Astrocyte of the spinal cord (primary cell): ENCODE measurements at regions not wholly inside any gene's neighbourhood (a gene's known extent, or its start where the extent isn't known, plus 50 kb on each side); places are given as distances from the start of the nearest gene placed in this dataset.

Experiments
- DNase-seq: peaks from one replicate; pipeline ENCODE4 v3.0.0; 2011; ENCODE audit warnings: low read depth, low spot score
- H3K4me3 ChIP-seq: 2 replicates; pipeline ENCODE4 v1.5.1; 2011; ENCODE audit warnings: low read depth, mild to moderate bottlenecking, low read length, moderate library complexity
- in situ Hi-C: cut with HindIII; loops from 2 replicates; pipeline ENCODE4 v1.10.0; 2017; ENCODE audit warnings: low sequenced_read_pairs
- TF ChIP-seq, protein P1 (sequence below): IDR thresholded peaks from 2 replicates; pipeline ENCODE4 v1.5.1; 2012; ENCODE audit warnings: low read depth, mild to moderate bottlenecking, low read length, inconsistent platforms

DNA sequence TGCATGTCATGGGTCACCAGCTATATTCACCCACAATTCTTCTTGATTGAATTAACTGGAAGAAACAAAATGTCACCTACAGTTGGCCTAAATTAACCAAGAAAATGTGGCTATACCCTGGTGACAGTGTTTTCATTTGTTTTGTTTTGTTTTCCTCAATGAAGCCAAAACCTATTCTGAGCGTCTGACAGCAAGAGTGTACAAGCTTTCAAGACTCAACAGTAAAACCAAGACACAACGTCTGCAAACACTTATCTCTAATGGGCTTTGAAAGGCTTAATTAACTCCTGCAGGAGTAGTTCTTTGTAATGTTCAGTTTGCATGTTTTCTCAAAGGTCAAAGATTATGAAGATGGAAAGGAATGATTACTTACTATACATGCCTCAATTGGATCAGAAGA, 827.6 kb upstream of the KLHL29 start:
- in situ Hi-C loops, result no loop called here
- no peak for DNase-seq
- no peak overlapping the region for H3K4me3 ChIP-seq
- TF ChIP-seq, protein P1, sequence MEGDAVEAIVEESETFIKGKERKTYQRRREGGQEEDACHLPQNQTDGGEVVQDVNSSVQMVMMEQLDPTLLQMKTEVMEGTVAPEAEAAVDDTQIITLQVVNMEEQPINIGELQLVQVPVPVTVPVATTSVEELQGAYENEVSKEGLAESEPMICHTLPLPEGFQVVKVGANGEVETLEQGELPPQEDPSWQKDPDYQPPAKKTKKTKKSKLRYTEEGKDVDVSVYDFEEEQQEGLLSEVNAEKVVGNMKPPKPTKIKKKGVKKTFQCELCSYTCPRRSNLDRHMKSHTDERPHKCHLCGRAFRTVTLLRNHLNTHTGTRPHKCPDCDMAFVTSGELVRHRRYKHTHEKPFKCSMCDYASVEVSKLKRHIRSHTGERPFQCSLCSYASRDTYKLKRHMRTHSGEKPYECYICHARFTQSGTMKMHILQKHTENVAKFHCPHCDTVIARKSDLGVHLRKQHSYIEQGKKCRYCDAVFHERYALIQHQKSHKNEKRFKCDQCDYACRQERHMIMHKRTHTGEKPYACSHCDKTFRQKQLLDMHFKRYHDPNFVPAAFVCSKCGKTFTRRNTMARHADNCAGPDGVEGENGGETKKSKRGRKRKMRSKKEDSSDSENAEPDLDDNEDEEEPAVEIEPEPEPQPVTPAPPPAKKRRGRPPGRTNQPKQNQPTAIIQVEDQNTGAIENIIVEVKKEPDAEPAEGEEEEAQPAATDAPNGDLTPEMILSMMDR, result no peak

DNA sequence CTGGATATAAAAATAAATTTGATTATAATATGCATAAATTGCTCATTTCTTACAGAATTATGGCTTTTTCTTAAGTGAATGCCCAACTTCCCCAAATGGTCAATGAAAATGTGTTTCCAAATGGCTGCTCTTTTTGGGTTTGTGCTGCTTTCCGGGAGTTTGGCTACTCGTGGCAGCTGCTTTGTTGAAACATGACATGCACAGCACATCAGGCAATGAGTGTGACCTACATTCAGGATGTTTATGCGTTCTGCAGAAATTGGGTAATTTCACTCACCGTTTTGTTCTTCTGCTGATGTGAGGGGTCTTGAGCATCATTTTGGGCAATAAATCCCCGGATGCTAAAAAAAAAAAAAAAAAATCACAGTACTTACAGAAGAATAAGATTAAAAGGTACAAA, 825.0 kb upstream of the KLHL29 start:
- in situ Hi-C loops, result no loop called here
- H3K4me3 ChIP-seq, result no peak overlapping the region
- TF ChIP-seq, protein P1, result no peak
- DNase-seq, result no peak

DNA sequence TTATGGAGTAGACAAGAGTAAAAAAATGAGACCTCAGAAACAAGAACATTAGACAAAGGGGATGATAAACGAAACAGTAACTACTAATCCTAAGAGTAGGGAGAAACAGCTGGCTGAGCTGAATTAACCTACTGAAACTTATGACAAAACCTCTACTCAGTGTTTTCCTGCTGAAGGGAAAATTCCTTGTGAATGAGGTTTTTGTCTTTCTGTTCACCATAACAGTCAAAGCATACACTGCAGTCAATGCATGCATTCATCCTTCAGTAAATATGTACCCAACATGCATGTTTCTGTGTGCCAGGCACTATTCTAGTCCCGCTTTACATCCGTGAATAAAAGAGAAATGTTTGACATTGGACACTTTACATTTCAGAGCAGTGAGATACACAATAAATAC, 805.6 kb upstream of the KLHL29 start:
- in situ Hi-C loops, result no loop called here
- DNase-seq, result no peak
- H3K4me3 ChIP-seq, result no peak overlapping the region
- TF ChIP-seq, protein P1, result no peak

DNA sequence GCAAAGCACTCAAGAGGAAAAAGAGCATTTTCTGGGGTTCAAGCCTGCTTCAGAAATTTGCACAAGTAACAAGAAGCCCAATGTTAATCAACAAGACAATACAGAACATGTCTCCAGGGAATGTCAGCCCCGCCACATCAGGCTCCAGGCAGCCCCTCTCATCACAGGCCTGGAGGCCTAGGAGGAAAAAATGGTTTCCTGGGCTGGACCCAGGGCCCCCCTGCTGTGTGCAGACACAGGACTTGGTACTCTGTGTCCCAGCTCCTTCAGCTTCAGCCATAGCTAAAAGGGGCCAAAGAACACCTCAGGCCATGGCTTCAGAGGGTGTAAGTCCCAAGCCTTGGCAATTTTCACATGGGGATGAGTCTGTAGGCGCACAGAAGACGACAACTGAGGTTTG, 802.9 kb upstream of the KLHL29 start:
- no peak overlapping the region for H3K4me3 ChIP-seq
- TF ChIP-seq, protein P1, result no peak
- no peak for DNase-seq
- in situ Hi-C loops, result no loop called here

DNA sequence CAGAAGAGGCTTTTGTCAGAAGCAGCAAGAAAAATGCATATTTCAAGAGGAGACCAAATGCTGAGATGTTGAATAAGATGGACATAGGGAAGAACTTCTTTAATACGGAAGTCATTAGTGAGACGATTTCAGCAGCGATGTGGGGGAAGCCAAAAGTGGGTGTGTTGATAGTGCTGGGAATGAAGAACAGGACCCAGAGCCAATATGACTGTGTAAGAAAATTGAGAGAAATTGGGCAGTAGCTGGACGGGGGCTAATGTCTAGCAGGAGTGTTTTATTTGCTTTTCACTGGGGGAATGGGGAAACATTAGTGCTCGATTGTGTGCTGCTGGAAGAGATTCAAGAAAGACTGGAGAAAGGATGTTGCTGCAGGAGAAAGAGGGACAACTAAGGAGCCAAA, 788.7 kb upstream of the KLHL29 start:
- in situ Hi-C loops, result no loop called here
- no peak overlapping the region for H3K4me3 ChIP-seq
- TF ChIP-seq, protein P1, result no peak
- DNase-seq, result no peak

DNA sequence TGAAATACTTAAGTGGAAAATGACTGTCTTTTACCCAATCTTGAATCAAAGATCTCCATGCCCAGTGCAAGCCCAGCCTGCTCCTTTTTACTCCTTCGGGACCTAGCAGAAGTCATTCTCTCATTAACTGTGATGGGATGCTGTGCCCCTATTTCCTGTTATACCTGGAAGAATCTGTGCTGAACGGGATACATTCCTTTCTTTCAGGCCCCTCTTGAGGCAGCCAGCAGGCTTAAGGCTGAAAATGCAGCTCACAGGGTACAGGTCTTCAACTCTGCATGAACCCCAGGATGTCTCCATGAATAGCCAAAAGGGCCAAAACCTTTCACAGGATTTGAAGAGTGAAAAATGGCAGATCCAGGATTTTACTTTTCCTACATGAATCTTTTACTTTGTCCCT, 784.8 kb upstream of the KLHL29 start:
- TF ChIP-seq, protein P1, result no peak
- DNase-seq, result no peak
- no peak overlapping the region for H3K4me3 ChIP-seq
- in situ Hi-C loops, result no loop called here

DNA sequence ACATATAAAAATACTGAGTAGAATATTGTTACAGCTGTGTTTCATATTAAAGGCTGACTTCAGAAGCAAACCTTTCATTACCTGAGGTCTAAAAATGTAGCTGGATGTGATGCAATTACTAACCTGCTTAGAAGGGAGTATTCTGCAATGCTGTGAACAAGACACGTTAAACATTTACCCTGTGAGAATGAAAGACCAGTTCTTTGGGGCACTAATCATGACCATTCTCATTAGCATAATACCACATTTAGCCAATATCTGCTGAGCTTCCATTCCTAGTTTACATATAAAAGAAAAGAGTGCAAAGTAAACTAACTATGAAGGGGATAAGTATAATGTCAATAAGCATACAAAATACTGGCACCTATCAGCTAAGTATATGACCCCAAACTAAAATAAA, 784.0 kb upstream of the KLHL29 start:
- TF ChIP-seq, protein P1, result no peak
- H3K4me3 ChIP-seq, result no peak overlapping the region
- in situ Hi-C loops, result no loop called here
- DNase-seq, result no peak
